HepG2 (cell line): ENCODE measurements at regions not wholly inside any gene's neighbourhood (a gene's known extent, or its start where the extent isn't known, plus 50 kb on each side); places are given as distances from the start of the nearest gene placed in this dataset.

Source experiments
- ATAC-seq: fragments of 200-7000 bp; cut with Tn5 transposase; 3 replicates; pipeline ENCODE4 v1.9.1; 2020; ENCODE audit warnings: mild to moderate bottlenecking, moderate library complexity
- BruUV-seq: library from RNA; stranded (reverse); fragments of 400-500 nt; replicated peaks from 2 replicates; lab custom pipeline; 2021; lab: Mats Ljungman, UMichigan
- CTCF ChIA-PET: fragments of 300-600 bp; formaldehyde crosslinking; extraction: SDS; loops from one replicate; lab custom pipeline; 2021; ENCODE audit warnings: low total read pairs, inconsistent platforms, low intra/inter-chr PET ratio; lab: Yijun Ruan, JAX
- POLR2A ChIA-PET: fragments of 350-600 bp; sonication (Branson Sonifier 250); formaldehyde crosslinking; loops from one replicate; lab custom pipeline; 2020; ENCODE audit warnings: antibody characterized with exemption, inconsistent platforms; lab: Yijun Ruan, JAX
- DNase-seq: peaks from one replicate; pipeline ENCODE4 v3.0.0-alpha.2; 2015; ENCODE audit warnings: low spot score
- FAIRE-seq: peaks from 3 replicates; lab custom pipeline; 2011; peaks lifted over from hg19 to GRCh38; lab: Jason Lieb, UNC
- H2AFZ ChIP-seq: one replicate; pipeline ENCODE4 v1.6.1; 2011; ENCODE audit warnings: low read length, inconsistent platforms
- H3K27ac ChIP-seq: fragments of 300-600 bp; 3 replicates; pipeline ENCODE4 v1.8.0; 2011; ENCODE audit warnings: mixed run types, mild to moderate bottlenecking, mixed read lengths, low read length, inconsistent platforms; ENCODE audit not compliant: insufficient read depth; ENCODE audit errors: extremely low read length
- H3K27me3 ChIP-seq, 2 experiments: fragments of 200-600 bp in 1 of 2; 2 replicates in 1 of 2; 3 replicates in 1 of 2; pipeline versions ENCODE4 v1.6.0 to v1.8.0; 2011; ENCODE audit warnings: low read length in 2 of 2, mild to moderate bottlenecking in 2 of 2, moderate library complexity in 2 of 2, inconsistent platforms in 1 of 2; ENCODE audit not compliant: insufficient read depth in 2 of 2, control insufficient read depth in 1 of 2
- H3K36me3 ChIP-seq, 2 experiments: fragments of 200-600 bp in 1 of 2; replicated peaks in 1 of 2; 2 replicates in 1 of 2; 3 replicates in 1 of 2; pipeline versions ENCODE4 v1.5.1 to v1.8.0; 2011; ENCODE audit warnings: low read length in 2 of 2, inconsistent platforms in 1 of 2; ENCODE audit not compliant: insufficient read depth in 2 of 2, control insufficient read depth in 1 of 2
- H3K4me1 ChIP-seq: 2 replicates; pipeline ENCODE4 v1.5.1; 2012; ENCODE audit warnings: low read length, inconsistent platforms; ENCODE audit not compliant: insufficient read depth
- H3K4me2 ChIP-seq: 2 replicates; pipeline ENCODE4 v1.6.0; 2011; ENCODE audit warnings: low read depth, low read length, inconsistent platforms
- H3K4me3 ChIP-seq, 3 experiments: fragments of 200-600 bp in 1 of 3; sonication (generic), shearing (Covaris generic) in 1 of 3; replicated peaks in 1 of 3; 2 replicates each; pipeline ENCODE4 v1.5.1; 2011 to 2016; ENCODE audit warnings: low read length in 3 of 3, inconsistent platforms in 2 of 3, low read depth in 2 of 3, mild to moderate bottlenecking in 2 of 3, control low read depth in 1 of 3, mixed read lengths in 1 of 3; ENCODE audit not compliant: insufficient read depth in 1 of 3
- H3K79me2 ChIP-seq: one replicate; pipeline ENCODE4 v1.6.1; 2011; ENCODE audit warnings: low read length, inconsistent platforms; ENCODE audit not compliant: insufficient read depth
- H3K9ac ChIP-seq: 2 replicates; pipeline ENCODE4 v1.6.0; 2011; ENCODE audit warnings: mild to moderate bottlenecking, low read depth, low read length, inconsistent platforms; ENCODE audit not compliant: insufficient read depth
- H3K9me3 ChIP-seq: 2 replicates; pipeline ENCODE4 v1.5.1; 2012; ENCODE audit warnings: mild to moderate bottlenecking, low read length
- H4K20me1 ChIP-seq: 2 replicates; pipeline ENCODE4 v1.6.0; 2011; ENCODE audit warnings: inconsistent platforms, mild to moderate bottlenecking, low read length, moderate library complexity; ENCODE audit not compliant: insufficient read depth
- HOXA3 ChIP-seq: sonication (generic); formaldehyde crosslinking; IDR thresholded peaks from 2 replicates; pipeline ENCODE4 v1.5.0; 2020; ENCODE audit warnings: missing genetic modification reagents
- HOXA9 ChIP-seq: sonication (generic); formaldehyde crosslinking; IDR thresholded peaks from 2 replicates; pipeline ENCODE4 v1.8.1; 2022; ENCODE audit warnings: missing genetic modification reagents, mild to moderate bottlenecking, moderate library complexity, borderline replicate concordance
- JUNB ChIP-seq: sonication (generic); formaldehyde crosslinking; IDR thresholded peaks from 2 replicates; pipeline ENCODE4 v1.8.0; 2022; ENCODE audit warnings: missing genetic modification reagents, mild to moderate bottlenecking, borderline replicate concordance
- LCORL ChIP-seq, 2 experiments: fragments of 450-650 bp in 1 of 2; sonication (generic) in 1 of 2; formaldehyde crosslinking in 1 of 2; IDR thresholded peaks; 2 replicates each; pipeline versions ENCODE4 v1.5.0 to v1.6.1; 2017 to 2020; ENCODE audit warnings: antibody characterized with exemption in 1 of 2, missing genetic modification reagents in 1 of 2
- PITX1 ChIP-seq: sonication (generic); formaldehyde crosslinking; IDR thresholded peaks from 2 replicates; pipeline ENCODE4 v1.5.1; 2020; ENCODE audit warnings: mild to moderate bottlenecking, missing genetic modification reagents
- PPARG ChIP-seq: conservative IDR thresholded peaks from 2 replicates; pipeline ENCODE4 v1.6.1; 2016; ENCODE audit warnings: missing biosample characterization, missing genetic modification reagents
- RAD21 ChIP-seq: fragments of 450-650 bp; formaldehyde crosslinking; IDR thresholded peaks from 2 replicates; pipeline ENCODE4 v1.5.0; 2020; ENCODE audit warnings: mild to moderate bottlenecking
- STAG1 ChIP-seq: sonication (generic); formaldehyde crosslinking; IDR thresholded peaks from 2 replicates; pipeline ENCODE4 v1.4.0; 2020; ENCODE audit warnings: missing genetic modification reagents
- ZNF614 ChIP-seq: IDR thresholded peaks from 2 replicates; pipeline ENCODE4 v1.6.1; 2018; ENCODE audit warnings: missing biosample characterization, missing genetic modification reagents, inconsistent platforms, borderline replicate concordance
- ZNF75D ChIP-seq: sonication (generic); formaldehyde crosslinking; IDR thresholded peaks from 2 replicates; pipeline ENCODE4 v1.8.1; 2023; ENCODE audit warnings: missing genetic modification reagents, mild to moderate bottlenecking, borderline replicate concordance
- ZNF782 ChIP-seq: sonication (generic); formaldehyde crosslinking; IDR thresholded peaks from 2 replicates; pipeline ENCODE4 v1.4.0; 2020; ENCODE audit warnings: missing genetic modification reagents, mild to moderate bottlenecking, borderline replicate concordance
- WGBS: methylation state at CpG from one replicate; pipeline ENCODE4 v1.1.6; 2017; ENCODE audit warnings: low lambda C conversion rate; 5-methylcytosine and 5-hydroxymethylcytosine counted together
- in situ Hi-C: cut with HindIII; loops from 2 replicates; pipeline ENCODE4 v1.10.0; 2017; ENCODE audit warnings: low pct_unique_long_range_greater_than_20kb; ENCODE audit not compliant: extremely low pct_ligation_motif_present
- intact Hi-C: fragments of 100-400 bp; cut with micrococcal nuclease; formaldehyde crosslinking; loops from one replicate; pipeline ENCODE4 v1.10.0; 2022; ENCODE audit not compliant: unreplicated experiment
- TF ChIP-seq, protein P1 (sequence below): sonication (generic); formaldehyde crosslinking; IDR thresholded peaks from 2 replicates; pipeline ENCODE4 v1.5.1; 2020; ENCODE audit warnings: missing genetic modification reagents, mild to moderate bottlenecking, borderline replicate concordance
- TF ChIP-seq, protein P2 (sequence below): sonication (generic); formaldehyde crosslinking; IDR thresholded peaks from 2 replicates; pipeline ENCODE4 v1.8.0; 2022; ENCODE audit warnings: missing genetic modification reagents, low read depth, mild to moderate bottlenecking, borderline replicate concordance
- TF ChIP-seq, protein P3 (sequence below): IDR thresholded peaks from 2 replicates; pipeline ENCODE4 v1.6.1; 2018; ENCODE audit warnings: missing genetic modification reagents

DNA sequence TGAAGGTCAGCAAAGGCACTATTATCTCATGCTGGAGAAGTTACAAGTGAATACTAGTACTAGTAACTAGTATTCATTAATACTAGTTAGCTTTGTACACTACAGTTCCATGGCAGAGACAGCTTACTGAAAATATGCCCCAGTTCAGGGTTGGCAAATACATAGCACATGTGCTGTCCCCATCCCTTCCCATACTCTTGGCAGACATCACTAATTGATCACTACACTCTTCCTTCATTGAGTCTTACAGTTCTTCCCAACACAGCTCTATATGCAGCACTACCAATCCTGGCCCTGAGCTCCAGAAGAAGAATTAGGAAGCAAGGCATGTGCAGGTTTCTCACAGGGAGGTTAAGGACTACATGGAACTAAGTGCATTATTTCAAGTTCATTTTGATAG lies 168.3 kb upstream of the EEA1 start:
- Histone ChIP-seq H4K20me1 (no peaks in the 10 kb centered on the region), H3K9ac (no peak overlapping the region), H2AFZ (no peak overlapping the region), H3K4me1 (peaks cover 71% of the 10 kb centered on the region), H3K4me2 (no peak overlapping the region), H3K4me3 (no peak overlapping the region), H3K27me3 (no peaks in the 10 kb centered on the region), H3K36me3 (no peaks in the 10 kb centered on the region), H3K9me3 (no peaks in the 10 kb centered on the region), H3K79me2 (no peaks in the 10 kb centered on the region), H3K27ac (no peak overlapping the region)
- DNase-seq (no peak), ATAC-seq (no peak), FAIRE-seq (no peak)
- CTCF ChIA-PET: interaction anchor here (1.1 to 1.4 kb wide), 2 partner anchors 30 to 72 kb away, joined by 3 to 8 read pairs; no protein-coding TSS in a partner anchor
- BruUV-seq: no TSS peak
- TF ChIP-seq ZNF75D (CRISPR knock-in tag) (no peak), LCORL (IDR thresholded peaks at IDR 0.05) (no peak), LCORL (CRISPR knock-in tag; IDR thresholded peaks at IDR 0.05) (no peak), HOXA3 (CRISPR knock-in tag) (no peak), PPARG (CRISPR knock-in tag) (no peak), PITX1 (CRISPR knock-in tag) (no peak)
- TF ChIP-seq, protein P1, sequence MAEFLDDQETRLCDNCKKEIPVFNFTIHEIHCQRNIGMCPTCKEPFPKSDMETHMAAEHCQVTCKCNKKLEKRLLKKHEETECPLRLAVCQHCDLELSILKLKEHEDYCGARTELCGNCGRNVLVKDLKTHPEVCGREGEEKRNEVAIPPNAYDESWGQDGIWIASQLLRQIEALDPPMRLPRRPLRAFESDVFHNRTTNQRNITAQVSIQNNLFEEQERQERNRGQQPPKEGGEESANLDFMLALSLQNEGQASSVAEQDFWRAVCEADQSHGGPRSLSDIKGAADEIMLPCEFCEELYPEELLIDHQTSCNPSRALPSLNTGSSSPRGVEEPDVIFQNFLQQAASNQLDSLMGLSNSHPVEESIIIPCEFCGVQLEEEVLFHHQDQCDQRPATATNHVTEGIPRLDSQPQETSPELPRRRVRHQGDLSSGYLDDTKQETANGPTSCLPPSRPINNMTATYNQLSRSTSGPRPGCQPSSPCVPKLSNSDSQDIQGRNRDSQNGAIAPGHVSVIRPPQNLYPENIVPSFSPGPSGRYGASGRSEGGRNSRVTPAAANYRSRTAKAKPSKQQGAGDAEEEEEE (CRISPR knock-in tag): no peak
- POLR2A ChIA-PET: interaction anchor here (1.5 kb wide), 1 partner anchor 30 kb away, joined by 3 read pairs; no protein-coding TSS in a partner anchor
- in situ Hi-C loops (no loop called here), intact Hi-C loops (no loop called here)

DNA sequence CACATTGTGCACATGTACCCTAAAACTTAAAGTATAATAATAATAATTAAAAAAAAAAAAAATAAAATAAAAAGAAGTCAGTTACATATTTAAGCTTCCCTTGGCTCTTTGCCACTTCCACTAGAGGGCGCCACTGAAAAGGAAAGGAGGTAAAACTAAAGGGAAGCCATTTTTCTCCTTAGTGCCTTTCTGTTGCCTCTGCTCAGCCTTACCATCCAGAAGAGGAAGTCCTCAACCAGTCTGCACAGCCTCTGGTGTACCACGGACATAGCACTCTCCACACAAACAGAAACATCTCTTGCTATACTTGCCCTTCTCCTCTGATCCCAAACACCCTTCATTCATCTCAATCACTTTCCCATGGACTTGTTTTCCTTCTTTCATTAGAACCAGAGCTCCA lies 169.0 kb upstream of the EEA1 start:
- in situ Hi-C loops: no loop called here
- POLR2A ChIA-PET: interaction anchor here (1.5 to 1.7 kb wide), 2 partner anchors 25 to 30 kb away, joined by 3 to 5 read pairs; no protein-coding TSS in a partner anchor
- DNase-seq (no peak), ATAC-seq (no peak), FAIRE-seq (no peak)
- H3K79me2 ChIP-seq: no peaks in the 10 kb centered on the region
- H3K27me3 ChIP-seq: no peaks in the 10 kb centered on the region
- H3K27ac ChIP-seq: no peak overlapping the region
- intact Hi-C loops: no loop called here
- H3K4me2 ChIP-seq: no peak overlapping the region
- BruUV-seq: no TSS peak
- WGBS: 66% methylated on average over 2 of the region's 2 CpGs
- H3K4me3 ChIP-seq: no peak overlapping the region
- no peaks in the 10 kb centered on the region for H4K20me1 ChIP-seq
- no peaks in the 10 kb centered on the region for H3K9me3 ChIP-seq
- no peak overlapping the region for H2AFZ ChIP-seq
- no peaks in the 10 kb centered on the region for H3K36me3 ChIP-seq
- CTCF ChIA-PET: interaction anchor here (1.1 to 1.4 kb wide), 2 partner anchors 29 to 73 kb away, joined by 3 to 8 read pairs; no protein-coding TSS in a partner anchor
- H3K4me1 ChIP-seq: peaks cover 75% of the 10 kb centered on the region
- no peak overlapping the region for H3K9ac ChIP-seq
- TF ChIP-seq, protein P2, sequence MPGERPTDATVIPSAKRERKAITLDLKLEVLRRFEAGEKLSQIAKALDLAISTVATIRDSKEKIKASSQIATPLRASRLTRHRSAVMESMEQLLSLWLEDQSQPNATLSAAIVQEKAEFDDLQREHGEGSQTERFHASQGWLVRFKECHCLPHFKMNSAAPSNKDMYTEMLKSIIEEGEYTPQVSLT (CRISPR knock-in tag): no peak
- TF ChIP-seq STAG1 (CRISPR knock-in tag) (peak; percentile 42), ZNF782 (no peak), HOXA9 (no peak), ZNF614 (CRISPR knock-in tag) (no peak), JUNB (no peak), RAD21 (CRISPR knock-in tag) (0 out of 2 replicates have a peak, but pooled peaks have one; percentile 24)
- TF ChIP-seq, protein P3, sequence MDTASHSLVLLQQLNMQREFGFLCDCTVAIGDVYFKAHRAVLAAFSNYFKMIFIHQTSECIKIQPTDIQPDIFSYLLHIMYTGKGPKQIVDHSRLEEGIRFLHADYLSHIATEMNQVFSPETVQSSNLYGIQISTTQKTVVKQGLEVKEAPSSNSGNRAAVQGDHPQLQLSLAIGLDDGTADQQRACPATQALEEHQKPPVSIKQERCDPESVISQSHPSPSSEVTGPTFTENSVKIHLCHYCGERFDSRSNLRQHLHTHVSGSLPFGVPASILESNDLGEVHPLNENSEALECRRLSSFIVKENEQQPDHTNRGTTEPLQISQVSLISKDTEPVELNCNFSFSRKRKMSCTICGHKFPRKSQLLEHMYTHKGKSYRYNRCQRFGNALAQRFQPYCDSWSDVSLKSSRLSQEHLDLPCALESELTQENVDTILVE: no peak
